HCT116 (cell line): ENCODE measurements at regions not wholly inside any gene's neighbourhood (a gene's known extent, or its start where the extent isn't known, plus 50 kb on each side); places are given as distances from the start of the nearest gene placed in this dataset.

ENCODE experiments used
- ATAC-seq: fragments of 200-7000 bp; cut with Tn5 transposase; 2 replicates; pipeline ENCODE4 v1.9.1; 2020; ENCODE audit warnings: mild to moderate bottlenecking, moderate library complexity
- BruUV-seq: library from RNA; stranded (reverse); fragments of 400-500 nt; replicated peaks from 2 replicates; lab custom pipeline; 2021; lab: Mats Ljungman, UMichigan
- CTCF ChIA-PET: fragments of 300-600 bp; sonication (Branson Sonifier 250); formaldehyde crosslinking; loops from one replicate; lab custom pipeline; 2021; ENCODE audit warnings: antibody characterized with exemption; lab: Charles Lee
- POLR2A ChIA-PET: fragments of 300-600, 350-600 bp; sonication (Branson Sonifier 250); formaldehyde crosslinking; loops from one replicate; lab custom pipeline; 2021; ENCODE audit warnings: antibody characterized with exemption; lab: Charles Lee
- RAD21 ChIA-PET, 2 experiments: fragments of 300-600 bp; sonication (Branson Sonifier 250); formaldehyde crosslinking; loops; one replicate each; lab custom pipeline; 2023; ENCODE audit warnings: low total read pairs in 2 of 2; ENCODE audit not compliant: uncharacterized antibody in 2 of 2, unreplicated experiment in 2 of 2, low non-redundant PET in 1 of 2; lab: Charles Lee
- DNase-seq: peaks from one replicate; pipeline ENCODE4 v3.0.0-alpha.2; 2010; ENCODE audit warnings: low read depth, low spot score
- H2AFZ ChIP-seq: fragments of 200-600 bp; shearing (Covaris generic), sonication (generic); 2 replicates; pipeline ENCODE4 v1.6.1; 2017; ENCODE audit warnings: low read depth, mixed run types, mixed read lengths, antibody characterized with exemption, low read length; ENCODE audit not compliant: poor library complexity, severe bottlenecking
- H3K27ac ChIP-seq: 2 replicates; pipeline ENCODE4 v1.5.1; 2012; ENCODE audit warnings: low read depth, low read length
- H3K27me3 ChIP-seq: fragments of 200-600 bp; sonication (generic); 2 replicates; pipeline ENCODE4 v1.6.1; 2016; ENCODE audit warnings: mixed run types, low read length, mixed read lengths; ENCODE audit not compliant: insufficient read depth
- H3K36me3 ChIP-seq, 2 experiments: fragments of 200-500 bp in 1 of 2; fragments of 200-600 bp in 1 of 2; sonication (Bioruptor generic) in 1 of 2; sonication (generic) in 1 of 2; 2 replicates each; pipeline versions ENCODE4 v1.5.1 to v1.6.1; 2014 to 2016; ENCODE audit warnings: low read length in 2 of 2, inconsistent platforms in 1 of 2, mixed read lengths in 1 of 2, mixed run types in 1 of 2; ENCODE audit not compliant: insufficient read depth in 2 of 2, control insufficient read depth in 1 of 2
- H3K4me1 ChIP-seq, 2 experiments: fragments of 200-600 bp in 1 of 2; sonication (generic) in 1 of 2; 2 replicates each; pipeline versions ENCODE4 v1.5.1 to v1.6.1; 2012 to 2017; ENCODE audit warnings: low read length in 2 of 2, inconsistent platforms in 1 of 2, mild to moderate bottlenecking in 1 of 2, mixed read lengths in 1 of 2, mixed run types in 1 of 2, moderate library complexity in 1 of 2; ENCODE audit not compliant: insufficient read depth in 2 of 2, control insufficient read depth in 1 of 2
- H3K4me2 ChIP-seq: fragments of 200-600 bp; sonication (generic); 2 replicates; pipeline ENCODE4 v1.6.1; 2017; ENCODE audit warnings: mixed run types, low read length, mixed read lengths
- H3K4me3 ChIP-seq, 2 experiments: fragments of 200-600 bp in 1 of 2; sonication (generic) in 1 of 2; replicated peaks in 1 of 2; 2 replicates each; pipeline ENCODE4 v1.5.1; 2011 to 2016; ENCODE audit warnings: low read length in 2 of 2, control low read depth in 1 of 2, low read depth in 1 of 2, mild to moderate bottlenecking in 1 of 2, mixed read lengths in 1 of 2, mixed run types in 1 of 2
- H3K79me2 ChIP-seq: fragments of 200-600 bp; sonication (generic); 2 replicates; pipeline ENCODE4 v1.6.1; 2017; ENCODE audit warnings: mild to moderate bottlenecking, mixed run types, low read length, moderate library complexity, mixed read lengths; ENCODE audit not compliant: insufficient read depth
- H3K9ac ChIP-seq: fragments of 200-600 bp; sonication (generic); 2 replicates; pipeline ENCODE4 v1.6.1; 2016; ENCODE audit warnings: low read length, mixed read lengths
- H3K9me2 ChIP-seq: fragments of 200-600 bp; sonication (generic), shearing (Covaris generic); 2 replicates; pipeline ENCODE4 v1.6.1; 2017; ENCODE audit warnings: mixed run types, mild to moderate bottlenecking, moderate library complexity; ENCODE audit not compliant: insufficient read depth
- H3K9me3 ChIP-seq, 2 experiments: fragments of 200-500 bp in 1 of 2; fragments of 200-600 bp in 1 of 2; sonication (Bioruptor generic) in 1 of 2; sonication (generic) in 1 of 2; 2 replicates each; pipeline ENCODE4 v1.6.1; 2014 to 2017; ENCODE audit warnings: low read length in 2 of 2, mixed read lengths in 2 of 2, inconsistent platforms in 1 of 2, low read depth in 1 of 2, mild to moderate bottlenecking in 1 of 2, mixed run types in 1 of 2, moderate library complexity in 1 of 2; ENCODE audit not compliant: control insufficient read depth in 1 of 2, insufficient read depth in 1 of 2
- H4K20me1 ChIP-seq: fragments of 200-600 bp; sonication (generic), shearing (Covaris generic); 2 replicates; pipeline ENCODE4 v1.6.1; 2017; ENCODE audit warnings: mixed run types, mild to moderate bottlenecking, moderate library complexity; ENCODE audit not compliant: insufficient read depth
- ELF1 ChIP-seq: IDR thresholded peaks from 2 replicates; pipeline ENCODE4 v1.6.1; 2012; ENCODE audit warnings: low read depth, borderline replicate concordance
- FOSL1 ChIP-seq: IDR thresholded peaks from 2 replicates; pipeline ENCODE4 v1.6.1; 2012; ENCODE audit warnings: low read depth
- POLR2AphosphoS5 ChIP-seq: IDR thresholded peaks from 2 replicates; pipeline ENCODE4 v1.6.1; 2011; ENCODE audit warnings: mild to moderate bottlenecking, low read depth, low read length, moderate library complexity
- SIN3A ChIP-seq: IDR thresholded peaks from 2 replicates; pipeline ENCODE4 v1.6.1; 2012; ENCODE audit warnings: low read depth
- ZFX ChIP-seq: fragments of 450-650 bp; IDR thresholded peaks from 2 replicates; pipeline ENCODE4 v1.6.1; 2017
- intact Hi-C: fragments of 100-400 bp; cut with micrococcal nuclease; formaldehyde crosslinking; loops from 2 replicates; pipeline ENCODE4 v1.10.0; 2022
- TF ChIP-seq, protein P1 (sequence below): IDR thresholded peaks from 2 replicates; pipeline ENCODE4 v1.6.1; 2011; ENCODE audit warnings: mild to moderate bottlenecking, low read length, moderate library complexity; ENCODE audit not compliant: insufficient replicate concordance; ENCODE audit errors: extremely low read depth

DNA sequence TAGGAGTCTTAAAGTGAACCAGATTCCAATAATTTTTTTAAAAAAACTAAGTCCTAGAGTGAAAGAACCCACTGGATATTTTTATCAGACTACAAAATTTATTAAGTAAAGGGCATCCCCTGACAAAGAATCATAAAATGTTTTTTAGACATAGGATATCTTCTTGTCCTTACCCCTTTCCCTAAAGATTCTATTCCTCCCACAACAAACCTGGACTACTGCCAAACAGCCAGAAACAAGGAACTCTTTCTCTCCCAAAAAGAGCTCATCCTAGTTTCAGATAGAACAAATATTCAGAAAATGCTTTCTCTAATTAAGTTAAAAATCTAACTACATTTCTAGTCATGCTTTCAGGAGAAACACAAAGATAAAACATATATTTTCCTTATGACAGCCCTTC is 327.1 kb downstream of the FAM181B start:
- CTCF ChIA-PET, result no interaction called here
- no peak for DNase-seq

DNA sequence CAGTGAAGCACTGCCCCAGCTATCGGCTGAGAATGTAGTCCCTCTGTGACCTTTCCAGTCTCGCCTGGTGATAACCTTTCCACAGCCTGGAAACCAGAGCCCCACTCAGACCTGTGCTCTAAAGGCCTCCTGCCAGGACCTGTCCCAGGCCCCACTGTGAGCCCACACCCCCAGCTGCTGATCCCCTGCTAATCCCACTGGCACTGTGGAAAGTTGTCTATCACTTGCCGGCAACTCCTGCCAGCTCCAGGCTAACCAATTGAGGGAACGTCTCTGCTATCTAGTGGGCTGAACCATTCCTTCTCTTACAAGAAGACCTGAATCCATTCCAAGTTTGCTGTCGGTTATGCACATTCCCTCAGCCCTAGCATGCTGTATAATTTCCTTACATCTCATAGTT is 328.2 kb downstream of the FAM181B start:
- Histone ChIP-seq H3K79me2 (no peaks in the 10 kb centered on the region), H3K27ac (no peak overlapping the region), H3K36me3 (no peaks in the 10 kb centered on the region), H3K27me3 (no peaks in the 10 kb centered on the region), H3K9ac (no peak overlapping the region), H3K4me2 (no peak overlapping the region), H3K4me3 (no peak overlapping the region), H3K4me1 (no peaks in the 10 kb centered on the region), H3K9me3 (peaks cover 0 to 4% of the 10 kb centered on the region in 2 experiments; a peak in 2 of 4 replicates)
- intact Hi-C loops, result no loop called here
- ChIA-PET RAD21 (no interaction called here), POLR2A (no interaction called here)
- BruUV-seq, result no TSS peak
- no peak for DNase-seq
- TF ChIP-seq ELF1 (no peak), ZFX (no peak), POLR2AphosphoS5 (no peak)
- TF ChIP-seq, protein P1, sequence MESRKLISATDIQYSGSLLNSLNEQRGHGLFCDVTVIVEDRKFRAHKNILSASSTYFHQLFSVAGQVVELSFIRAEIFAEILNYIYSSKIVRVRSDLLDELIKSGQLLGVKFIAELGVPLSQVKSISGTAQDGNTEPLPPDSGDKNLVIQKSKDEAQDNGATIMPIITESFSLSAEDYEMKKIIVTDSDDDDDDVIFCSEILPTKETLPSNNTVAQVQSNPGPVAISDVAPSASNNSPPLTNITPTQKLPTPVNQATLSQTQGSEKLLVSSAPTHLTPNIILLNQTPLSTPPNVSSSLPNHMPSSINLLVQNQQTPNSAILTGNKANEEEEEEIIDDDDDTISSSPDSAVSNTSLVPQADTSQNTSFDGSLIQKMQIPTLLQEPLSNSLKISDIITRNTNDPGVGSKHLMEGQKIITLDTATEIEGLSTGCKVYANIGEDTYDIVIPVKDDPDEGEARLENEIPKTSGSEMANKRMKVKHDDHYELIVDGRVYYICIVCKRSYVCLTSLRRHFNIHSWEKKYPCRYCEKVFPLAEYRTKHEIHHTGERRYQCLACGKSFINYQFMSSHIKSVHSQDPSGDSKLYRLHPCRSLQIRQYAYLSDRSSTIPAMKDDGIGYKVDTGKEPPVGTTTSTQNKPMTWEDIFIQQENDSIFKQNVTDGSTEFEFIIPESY, result no peak
- TF ChIP-seq, all 23 proteins: peak for 0
- Histone ChIP-seq H2AFZ (no peak overlapping the region), H4K20me1 (no peaks in the 10 kb centered on the region), H3K9me2 (no peaks in the 10 kb centered on the region)
- CTCF ChIA-PET, result no interaction called here
- ATAC-seq, result no peak

More for the DNA sequence above, 327.1 kb downstream of the FAM181B start:
- POLR2A ChIA-PET, result no interaction called here
- no peak overlapping the region for H3K27ac ChIP-seq
- BruUV-seq, result no TSS peak
- intact Hi-C loops, result no loop called here
- no peaks in the 10 kb centered on the region for H3K27me3 ChIP-seq
- TF ChIP-seq SIN3A, result no peak
- no peak for TF ChIP-seq FOSL1
- TF ChIP-seq, all 23 proteins: peak for 0
- peaks cover 0 to 4% of the 10 kb centered on the region in 2 experiments; a peak in 2 of 4 replicates for H3K9me3 ChIP-seq
- H3K9me2 ChIP-seq, result no peaks in the 10 kb centered on the region
- no peaks in the 10 kb centered on the region for H3K36me3 ChIP-seq
- RAD21 ChIA-PET, result no interaction called here
- ATAC-seq, result no peak
- no peak overlapping the region for H3K4me3 ChIP-seq
- H3K4me1 ChIP-seq, result no peaks in the 10 kb centered on the region
- no peaks in the 10 kb centered on the region for H3K79me2 ChIP-seq
- no peak overlapping the region for H3K9ac ChIP-seq
- H2AFZ ChIP-seq, result no peak overlapping the region
- H3K4me2 ChIP-seq, result no peak overlapping the region
- H4K20me1 ChIP-seq, result no peaks in the 10 kb centered on the region
